ENCODE measurements at regions not wholly inside any gene's neighbourhood (a gene's known extent, or its start where the extent isn't known, plus 50 kb on each side); places are given as distances from the start of the nearest gene placed in this dataset.

GRCh38 chr2:55101466-55101865 lies 51.2 kb upstream of the RTN4 start:
- DNase-seq, result no peak

- DNase-seq, result no peak
Observed at GRCh38 chr2:55099878-55100820, 49.9 kb upstream of the RTN4 start.
